ENCODE measurements at regions not wholly inside any gene's neighbourhood (a gene's known extent, or its start where the extent isn't known, plus 50 kb on each side); places are given as distances from the start of the nearest gene placed in this dataset.
"Not testable (repeated sequence)": the region's sequence is repeated elsewhere in the genome, so short reads cannot be mapped to it uniquely, and the experiment has no call there.

DNA sequence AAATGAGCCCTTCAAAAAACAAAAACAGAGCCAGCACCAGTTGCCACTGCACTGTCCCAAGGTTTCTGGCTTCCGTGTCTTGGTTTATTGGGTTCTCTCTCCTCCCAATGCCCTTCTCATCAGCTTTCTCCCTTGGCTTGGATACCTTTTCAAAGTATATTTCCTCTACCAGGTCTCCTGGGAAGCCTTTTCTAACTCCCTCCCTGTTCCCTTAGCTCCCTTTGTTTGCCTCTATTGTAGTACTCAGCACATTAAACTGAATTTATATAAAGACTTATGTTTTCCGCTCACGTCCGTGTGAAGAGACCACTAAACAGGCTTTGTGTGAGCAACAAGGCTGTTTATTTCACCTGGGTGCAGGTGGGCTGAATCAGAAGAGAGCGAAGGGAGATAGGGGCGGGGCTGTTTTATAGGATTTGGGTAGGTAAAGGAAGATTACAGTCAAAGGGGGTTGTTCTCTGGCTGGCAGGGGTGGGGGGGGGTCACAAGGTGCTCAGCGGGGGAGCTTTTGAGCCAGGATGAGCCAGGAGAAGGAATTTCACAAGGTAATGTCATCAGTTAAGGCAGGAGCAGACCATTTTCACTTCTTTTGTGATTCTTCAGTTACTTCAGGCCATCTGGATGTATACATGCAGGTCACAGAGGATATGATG, 89.7 kb upstream of the DNAH14 start:
- TF ChIP-seq EZH2 (IDR thresholded peaks at IDR 0.05), result not testable (repeated sequence)
- TF ChIP-seq, protein P1, sequence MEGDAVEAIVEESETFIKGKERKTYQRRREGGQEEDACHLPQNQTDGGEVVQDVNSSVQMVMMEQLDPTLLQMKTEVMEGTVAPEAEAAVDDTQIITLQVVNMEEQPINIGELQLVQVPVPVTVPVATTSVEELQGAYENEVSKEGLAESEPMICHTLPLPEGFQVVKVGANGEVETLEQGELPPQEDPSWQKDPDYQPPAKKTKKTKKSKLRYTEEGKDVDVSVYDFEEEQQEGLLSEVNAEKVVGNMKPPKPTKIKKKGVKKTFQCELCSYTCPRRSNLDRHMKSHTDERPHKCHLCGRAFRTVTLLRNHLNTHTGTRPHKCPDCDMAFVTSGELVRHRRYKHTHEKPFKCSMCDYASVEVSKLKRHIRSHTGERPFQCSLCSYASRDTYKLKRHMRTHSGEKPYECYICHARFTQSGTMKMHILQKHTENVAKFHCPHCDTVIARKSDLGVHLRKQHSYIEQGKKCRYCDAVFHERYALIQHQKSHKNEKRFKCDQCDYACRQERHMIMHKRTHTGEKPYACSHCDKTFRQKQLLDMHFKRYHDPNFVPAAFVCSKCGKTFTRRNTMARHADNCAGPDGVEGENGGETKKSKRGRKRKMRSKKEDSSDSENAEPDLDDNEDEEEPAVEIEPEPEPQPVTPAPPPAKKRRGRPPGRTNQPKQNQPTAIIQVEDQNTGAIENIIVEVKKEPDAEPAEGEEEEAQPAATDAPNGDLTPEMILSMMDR (IDR thresholded peaks at IDR 0.05), result not testable (repeated sequence)

All from neural progenitor cell (in vitro differentiated cells).